SJCRH30 (cell line): ENCODE measurements at regions not wholly inside any gene's neighbourhood (a gene's known extent, or its start where the extent isn't known, plus 50 kb on each side); places are given as distances from the start of the nearest gene placed in this dataset.

Experiments
- DNase-seq, 2 experiments: peaks; one replicate each; pipeline ENCODE4 v3.0.0-alpha.2; 2015 to 2020
- H3K27ac ChIP-seq: fragments of 250-450 bp; sonication (Bioruptor Pico); 2 replicates; pipeline ENCODE4 v1.5.1; 2020; ENCODE audit warnings: mild to moderate bottlenecking, moderate library complexity
- H3K27me3 ChIP-seq: fragments of 250-450 bp; sonication (Bioruptor Pico); 2 replicates; pipeline ENCODE4 v1.5.1; 2020; ENCODE audit warnings: mild to moderate bottlenecking, moderate library complexity
- H3K36me3 ChIP-seq: fragments of 250-450 bp; sonication (Bioruptor Pico); 2 replicates; pipeline ENCODE4 v1.5.1; 2020; ENCODE audit warnings: mild to moderate bottlenecking, moderate library complexity
- H3K4me1 ChIP-seq: fragments of 250-450 bp; sonication (Bioruptor Pico); 2 replicates; pipeline ENCODE4 v1.5.1; 2020; ENCODE audit warnings: mild to moderate bottlenecking, moderate library complexity
- H3K4me3 ChIP-seq: fragments of 250-450 bp; sonication (Bioruptor Pico); 2 replicates; pipeline ENCODE4 v1.5.1; 2020; ENCODE audit warnings: mild to moderate bottlenecking, moderate library complexity
- H3K9me3 ChIP-seq: fragments of 250-450 bp; sonication (Bioruptor Pico); replicated peaks from 2 replicates; pipeline ENCODE4 v1.5.1; 2020; ENCODE audit warnings: mild to moderate bottlenecking, moderate library complexity

GRCh38 chr13:74084375-74084935 is 49.7 kb downstream of the KLF12 start:
- no peak overlapping the region for H3K27ac ChIP-seq
- DNase-seq = no peak
- H3K36me3 ChIP-seq = no peaks in the 10 kb centered on the region
- no peaks in the 10 kb centered on the region for H3K27me3 ChIP-seq
- H3K4me3 ChIP-seq = no peak overlapping the region
- H3K4me1 ChIP-seq = no peaks in the 10 kb centered on the region
- no peaks in the 10 kb centered on the region for H3K9me3 ChIP-seq

GRCh38 chr13:74082741-74083160 is 51.5 kb downstream of the KLF12 start:
- Histone ChIP-seq H3K36me3 (no peaks in the 10 kb centered on the region), H3K27ac (no peak overlapping the region), H3K27me3 (no peaks in the 10 kb centered on the region), H3K4me1 (no peaks in the 10 kb centered on the region), H3K9me3 (no peaks in the 10 kb centered on the region), H3K4me3 (no peak overlapping the region)
- no peak for DNase-seq

- no peaks in the 10 kb centered on the region for H3K36me3 ChIP-seq
- DNase-seq = no peak
- H3K4me3 ChIP-seq = no peak overlapping the region
These were observed 53.4 kb downstream of the KLF12 start for GRCh38 chr13:74080762-74081161.

GRCh38 chr13:74077792-74078191 is 56.4 kb downstream of the KLF12 start:
- H3K4me1 ChIP-seq = no peaks in the 10 kb centered on the region
- DNase-seq = peak in 1 of 2 experiments; percentile 5
- no peaks in the 10 kb centered on the region for H3K27me3 ChIP-seq
- H3K9me3 ChIP-seq = no peaks in the 10 kb centered on the region
- no peak overlapping the region for H3K4me3 ChIP-seq
- no peak overlapping the region for H3K27ac ChIP-seq
- H3K36me3 ChIP-seq = no peaks in the 10 kb centered on the region

More at GRCh38 chr13:74080762-74081161, 53.4 kb downstream of the KLF12 start:
- no peak overlapping the region for H3K27ac ChIP-seq
- H3K9me3 ChIP-seq = no peaks in the 10 kb centered on the region
- H3K4me1 ChIP-seq = no peaks in the 10 kb centered on the region
- H3K27me3 ChIP-seq = no peaks in the 10 kb centered on the region

GRCh38 chr13:74077375-74077774 is 56.8 kb downstream of the KLF12 start:
- H3K4me1 ChIP-seq = no peaks in the 10 kb centered on the region
- no peaks in the 10 kb centered on the region for H3K9me3 ChIP-seq
- no peak overlapping the region for H3K27ac ChIP-seq
- no peaks in the 10 kb centered on the region for H3K27me3 ChIP-seq
- H3K4me3 ChIP-seq = no peak overlapping the region
- H3K36me3 ChIP-seq = no peaks in the 10 kb centered on the region
- DNase-seq = no peak

GRCh38 chr13:74074723-74075122 is 59.5 kb downstream of the KLF12 start:
- no peak for DNase-seq
- H3K9me3 ChIP-seq = no peaks in the 10 kb centered on the region
- H3K4me1 ChIP-seq = no peaks in the 10 kb centered on the region
- no peak overlapping the region for H3K27ac ChIP-seq
- H3K4me3 ChIP-seq = no peak overlapping the region
- H3K27me3 ChIP-seq = no peaks in the 10 kb centered on the region
- H3K36me3 ChIP-seq = no peaks in the 10 kb centered on the region

GRCh38 chr13:74073274-74073673 is 60.9 kb downstream of the KLF12 start:
- no peak for DNase-seq
- H3K9me3 ChIP-seq = no peaks in the 10 kb centered on the region
- no peaks in the 10 kb centered on the region for H3K36me3 ChIP-seq
- no peaks in the 10 kb centered on the region for H3K27me3 ChIP-seq
- H3K27ac ChIP-seq = no peak overlapping the region
- H3K4me1 ChIP-seq = no peaks in the 10 kb centered on the region
- no peak overlapping the region for H3K4me3 ChIP-seq

- Histone ChIP-seq H3K4me1 (no peaks in the 10 kb centered on the region), H3K27me3 (no peaks in the 10 kb centered on the region)
- DNase-seq = no peak
These were observed 63.7 kb downstream of the KLF12 start for GRCh38 chr13:74070513-74070912.

GRCh38 chr13:74070065-74070464 is 64.1 kb downstream of the KLF12 start:
- no peaks in the 10 kb centered on the region for H3K27me3 ChIP-seq
- H3K9me3 ChIP-seq = no peaks in the 10 kb centered on the region
- H3K36me3 ChIP-seq = no peaks in the 10 kb centered on the region

More at GRCh38 chr13:74070513-74070912, 63.7 kb downstream of the KLF12 start:
- H3K27ac ChIP-seq = no peak overlapping the region
- no peak overlapping the region for H3K4me3 ChIP-seq
- H3K36me3 ChIP-seq = no peaks in the 10 kb centered on the region
- H3K9me3 ChIP-seq = no peaks in the 10 kb centered on the region

GRCh38 chr13:74068471-74068870 is 65.7 kb downstream of the KLF12 start:
- Histone ChIP-seq H3K27me3 (no peaks in the 10 kb centered on the region), H3K4me1 (no peaks in the 10 kb centered on the region), H3K27ac (no peak overlapping the region), H3K4me3 (no peak overlapping the region), H3K9me3 (no peaks in the 10 kb centered on the region), H3K36me3 (no peaks in the 10 kb centered on the region)
- DNase-seq = no peak

More at GRCh38 chr13:74070065-74070464, 64.1 kb downstream of the KLF12 start:
- Histone ChIP-seq H3K4me1 (no peaks in the 10 kb centered on the region), H3K27ac (no peak overlapping the region), H3K4me3 (no peak overlapping the region)
- DNase-seq = no peak

- Histone ChIP-seq H3K4me3 (no peak overlapping the region), H3K36me3 (no peaks in the 10 kb centered on the region), H3K4me1 (no peaks in the 10 kb centered on the region), H3K27ac (no peak overlapping the region), H3K27me3 (no peaks in the 10 kb centered on the region), H3K9me3 (no peaks in the 10 kb centered on the region)
- peak; percentile 14 to 19 for DNase-seq
These were observed 66.4 kb downstream of the KLF12 start for GRCh38 chr13:74067818-74068217.

GRCh38 chr13:74066937-74067336 is 67.3 kb downstream of the KLF12 start:
- no peaks in the 10 kb centered on the region for H3K4me1 ChIP-seq
- H3K27me3 ChIP-seq = no peaks in the 10 kb centered on the region
- no peak overlapping the region for H3K4me3 ChIP-seq
- H3K27ac ChIP-seq = no peak overlapping the region
- H3K9me3 ChIP-seq = no peaks in the 10 kb centered on the region
- H3K36me3 ChIP-seq = no peaks in the 10 kb centered on the region
- DNase-seq = no peak

- Histone ChIP-seq H3K36me3 (no peaks in the 10 kb centered on the region), H3K4me1 (no peaks in the 10 kb centered on the region), H3K9me3 (no peaks in the 10 kb centered on the region; the same call in 1 of the 2 replicates), H3K27ac (no peak overlapping the region), H3K4me3 (no peak overlapping the region), H3K27me3 (no peaks in the 10 kb centered on the region)
- no peak for DNase-seq
These were observed 69.3 kb downstream of the KLF12 start for GRCh38 chr13:74064805-74065312.

- no peak overlapping the region for H3K27ac ChIP-seq
- no peak overlapping the region for H3K4me3 ChIP-seq
- no peak for DNase-seq
- H3K9me3 ChIP-seq = no peaks in the 10 kb centered on the region; the same call in 1 of the 2 replicates
- H3K27me3 ChIP-seq = no peaks in the 10 kb centered on the region
- no peaks in the 10 kb centered on the region for H3K4me1 ChIP-seq
- no peaks in the 10 kb centered on the region for H3K36me3 ChIP-seq
These were observed 70.6 kb downstream of the KLF12 start for GRCh38 chr13:74063533-74064100.

- Histone ChIP-seq H3K4me1 (no peaks in the 10 kb centered on the region), H3K27me3 (no peaks in the 10 kb centered on the region), H3K36me3 (no peaks in the 10 kb centered on the region), H3K9me3 (no peaks in the 10 kb centered on the region; the same call in 1 of the 2 replicates), H3K27ac (no peak overlapping the region), H3K4me3 (no peak overlapping the region)
- DNase-seq = no peak
These were observed 71.3 kb downstream of the KLF12 start for GRCh38 chr13:74062933-74063332.
